Transverse colon (tissue), 4 donors: ENCODE measurements at regions not wholly inside any gene's neighbourhood (a gene's known extent, or its start where the extent isn't known, plus 50 kb on each side); places are given as distances from the start of the nearest gene placed in this dataset.

Experiments used
- CTCF ChIP-seq, 5 experiments: fragments of 200-600 bp in 3 of 5; fragments of 450-650 bp in 2 of 5; sonication (generic) in 3 of 5; IDR thresholded peaks; 1 replicate in 2 of 5; 2 replicates in 3 of 5; pipeline ENCODE4 v1.5.1; 2016 to 2017; ENCODE audit warnings: antibody characterized with exemption in 5 of 5, inconsistent platforms in 3 of 5, mild to moderate bottlenecking in 2 of 5, moderate library complexity in 1 of 5
- POLR2A ChIP-seq: fragments of 450-650 bp; IDR thresholded peaks from one replicate; pipeline ENCODE4 v1.6.1; 2016; ENCODE audit warnings: antibody characterized with exemption, mild to moderate bottlenecking, moderate library complexity
- POLR2AphosphoS5 ChIP-seq, 3 donors: sonication (generic); formaldehyde crosslinking; IDR thresholded peaks; one replicate each; pipeline ENCODE4 v1.6.1; 2016; ENCODE audit warnings: antibody characterized with exemption in 3 of 3

- TF ChIP-seq POLR2A (no peak), CTCF (IDR thresholded peaks at IDR 0.05) (no peak), POLR2AphosphoS5 (IDR thresholded peaks at IDR 0.05) (no peak)
These were observed 60.1 kb upstream of the BMP2 start for GRCh38 chr20:6707321-6707831.
